Mesodermal cell (in vitro differentiated cells): ENCODE measurements at regions not wholly inside any gene's neighbourhood (a gene's known extent, or its start where the extent isn't known, plus 50 kb on each side); places are given as distances from the start of the nearest gene placed in this dataset.
"Not testable (repeated sequence)": the region's sequence is repeated elsewhere in the genome, so short reads cannot be mapped to it uniquely, and the experiment has no call there.

Source experiments
- H3K27ac ChIP-seq: 2 replicates; pipeline ENCODE4 v1.7.0; 2013; ENCODE audit warnings: mild to moderate bottlenecking, low read depth, low read length, moderate library complexity; ENCODE audit not compliant: severe bottlenecking
- H3K36me3 ChIP-seq: 2 replicates; pipeline ENCODE4 v1.7.1; 2013; ENCODE audit warnings: mild to moderate bottlenecking, low read length, moderate library complexity; ENCODE audit not compliant: control insufficient read depth, insufficient read depth
- H3K4me1 ChIP-seq: one replicate; pipeline ENCODE4 v1.7.1; 2013; ENCODE audit warnings: mild to moderate bottlenecking, low read length; ENCODE audit not compliant: insufficient read depth, control insufficient read depth, poor library complexity, severe bottlenecking
- H3K4me3 ChIP-seq: 2 replicates; pipeline ENCODE4 v1.7.0; 2013; ENCODE audit warnings: low read length, control low read depth, mild to moderate bottlenecking; ENCODE audit not compliant: insufficient read depth, poor library complexity, severe bottlenecking; ENCODE audit errors: extremely low read depth
- H3K9me3 ChIP-seq: 2 replicates; pipeline ENCODE4 v1.7.1; 2013; ENCODE audit warnings: mild to moderate bottlenecking, low read length, moderate library complexity; ENCODE audit not compliant: control insufficient read depth
- WGBS, 2 experiments: methylation state at CpG; one replicate each; pipeline ENCODE4 v1.1.5; 2013; ENCODE audit warnings: missing lambda C conversion rate in 2 of 2; ENCODE audit not compliant: insufficient coverage in 2 of 2; 5-methylcytosine and 5-hydroxymethylcytosine counted together

- no peaks in the 10 kb centered on the region for H3K9me3 ChIP-seq
Measured at GRCh38 chr3:163508206-163508605, 1570.1 kb downstream of the SI start.

GRCh38 chr3:163504974-163505373 is 1573.3 kb downstream of the SI start:
- H3K36me3 ChIP-seq = no peaks in the 10 kb centered on the region
- no peaks in the 10 kb centered on the region for H3K9me3 ChIP-seq
- H3K4me1 ChIP-seq = no peaks in the 10 kb centered on the region
- no peak overlapping the region for H3K4me3 ChIP-seq
- no peak overlapping the region for H3K27ac ChIP-seq

More at GRCh38 chr3:163508206-163508605, 1570.1 kb downstream of the SI start:
- WGBS, 2 experiments = 60 to 75% methylated on average over 1 to 2 of the region's 2 CpGs
- no peaks in the 10 kb centered on the region for H3K4me1 ChIP-seq
- no peak overlapping the region for H3K27ac ChIP-seq
- H3K36me3 ChIP-seq = no peaks in the 10 kb centered on the region
- H3K4me3 ChIP-seq = no peak overlapping the region

GRCh38 chr3:163499736-163500219 is 1578.5 kb downstream of the SI start:
- H3K4me3 ChIP-seq, H3K27ac ChIP-seq, H3K4me1 ChIP-seq, H3K36me3 ChIP-seq, H3K9me3 ChIP-seq: not testable (repeated sequence)
- 94 to 97% methylated on average over 6 to 11 of the region's 11 CpGs for WGBS, 2 experiments

DNA sequence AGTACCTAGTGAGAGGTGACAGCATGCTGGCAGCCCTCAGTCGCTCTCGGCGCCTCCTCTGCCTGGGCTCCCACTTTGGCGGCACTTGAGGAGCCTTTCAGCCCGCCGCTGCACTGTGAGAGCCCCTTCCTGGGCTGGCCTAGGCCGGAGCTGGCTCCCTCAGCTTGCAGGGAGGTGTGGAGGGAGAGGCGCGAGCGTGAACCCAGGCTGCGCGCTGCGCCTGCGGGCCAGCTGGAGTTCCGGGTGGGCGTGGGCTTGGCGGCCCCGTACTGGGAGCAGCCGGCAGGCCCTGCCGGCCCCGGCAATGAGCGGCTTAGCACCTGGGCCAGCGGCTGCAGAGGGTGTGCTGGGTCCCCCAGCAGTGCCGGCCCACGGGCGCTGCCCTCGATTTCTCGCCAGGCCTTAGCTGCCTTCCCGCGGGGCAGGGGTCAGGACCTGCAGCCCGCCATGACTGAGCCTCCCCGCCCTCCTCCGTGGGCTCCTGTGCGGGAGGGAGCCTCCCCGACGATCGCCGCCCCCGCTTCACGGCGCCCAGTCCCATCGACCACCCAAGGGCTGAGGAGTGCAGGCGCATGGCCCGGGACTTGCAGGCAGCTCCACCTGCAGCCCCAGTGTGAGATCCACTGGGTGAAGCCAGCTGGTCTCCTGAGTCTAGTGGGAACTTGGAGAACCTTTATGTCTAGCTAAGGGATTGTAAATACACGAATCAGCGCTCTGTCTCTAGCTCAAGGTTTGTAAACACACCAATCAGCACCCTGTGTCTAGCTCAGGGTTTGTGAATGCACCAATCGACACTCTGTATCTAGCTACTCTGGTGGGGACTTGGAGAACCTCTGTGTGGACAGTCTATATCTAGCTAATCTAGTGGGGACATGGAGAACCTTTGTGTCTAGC is 1579.2 kb downstream of the SI start:
- WGBS, 2 experiments = 93 to 98% methylated on average over 33 to 39 of the region's 47 CpGs
- H3K4me3 ChIP-seq, H3K36me3 ChIP-seq, H3K4me1 ChIP-seq, H3K27ac ChIP-seq, H3K9me3 ChIP-seq: not testable (repeated sequence)

DNA sequence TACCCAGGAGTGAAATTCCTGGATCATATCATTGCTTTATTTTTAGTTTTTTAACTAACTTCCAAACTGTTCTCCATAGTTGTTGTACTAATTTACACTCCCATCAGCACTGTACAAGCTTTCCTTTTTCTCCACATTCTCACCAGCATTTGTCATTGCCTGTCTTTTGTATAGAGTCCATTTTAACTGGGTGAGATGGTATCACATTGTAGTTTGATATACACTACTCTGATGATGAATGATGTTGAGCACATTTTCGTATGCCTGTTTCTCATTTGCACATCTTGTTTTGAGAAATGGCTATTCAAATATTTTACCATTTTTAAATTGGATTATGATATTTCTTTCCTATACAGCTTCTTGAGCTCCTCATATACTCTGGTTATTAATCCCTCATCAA is 1586.6 kb downstream of the SI start:
- whole genome bisulfite sequencing, 2 experiments = no CpG with 5 or more reads among the region's 1 CpG
- no peaks in the 10 kb centered on the region for H3K9me3 ChIP-seq

DNA sequence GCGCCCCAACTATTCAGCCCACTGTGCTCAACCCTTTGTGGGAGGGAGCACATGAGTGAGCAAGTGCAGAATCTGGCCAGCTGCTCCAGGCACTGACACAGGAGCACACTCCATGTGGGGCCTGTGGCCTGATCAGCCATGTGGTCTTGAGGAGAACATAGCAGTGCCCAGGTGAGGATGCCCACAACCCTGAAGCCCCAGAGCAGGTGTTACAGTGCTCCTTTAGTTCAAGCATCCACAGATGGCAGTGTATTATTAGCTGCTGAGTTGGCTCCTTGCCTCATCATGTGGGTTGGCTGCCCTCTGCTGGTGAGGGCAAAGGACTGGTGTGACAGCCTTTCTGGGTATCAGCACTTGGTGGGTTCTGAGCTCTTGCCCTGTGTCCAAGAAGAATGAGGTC is 1588.2 kb downstream of the SI start:
- 86% methylated on average over 1 of the region's 1 CpG; no CpG with 5 or more reads in 1 of the 2 experiments for WGBS, 2 experiments
- Histone ChIP-seq H3K4me1 (no peaks in the 10 kb centered on the region), H3K36me3 (no peaks in the 10 kb centered on the region), H3K9me3 (no peaks in the 10 kb centered on the region), H3K4me3 (no peak overlapping the region), H3K27ac (no peak overlapping the region)

More for the DNA sequence above, 1586.6 kb downstream of the SI start:
- Histone ChIP-seq H3K4me3 (no peak overlapping the region), H3K27ac (no peak overlapping the region), H3K36me3 (no peaks in the 10 kb centered on the region), H3K4me1 (no peaks in the 10 kb centered on the region)

GRCh38 chr3:163482695-163483094 is 1595.6 kb downstream of the SI start:
- Histone ChIP-seq H3K4me1 (no peaks in the 10 kb centered on the region), H3K4me3 (no peak overlapping the region), H3K9me3 (no peaks in the 10 kb centered on the region), H3K36me3 (no peaks in the 10 kb centered on the region), H3K27ac (no peak overlapping the region)

DNA sequence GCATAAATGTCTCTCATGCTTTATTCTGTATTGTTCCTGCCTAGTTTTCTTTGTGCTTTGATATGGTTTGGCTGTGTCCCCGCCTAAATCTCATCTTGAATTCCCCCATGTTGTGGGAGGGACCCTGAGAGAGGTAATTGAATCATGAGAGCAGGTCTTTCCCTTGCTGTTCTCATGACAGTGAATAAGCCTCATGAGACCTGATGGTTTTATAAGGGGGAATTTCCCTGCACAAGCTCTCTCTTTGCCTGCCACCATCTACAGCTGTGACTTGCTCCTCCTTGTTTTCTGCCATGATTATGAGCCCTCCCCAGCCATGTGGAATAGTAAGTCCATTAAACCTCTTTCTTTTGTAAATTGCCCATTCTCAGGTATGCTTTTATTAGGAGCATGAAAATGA is 1596.6 kb downstream of the SI start:
- H3K4me1 ChIP-seq = no peaks in the 10 kb centered on the region
- no peak overlapping the region for H3K27ac ChIP-seq
- H3K36me3 ChIP-seq = no peaks in the 10 kb centered on the region
- 80% methylated on average over 1 of the region's 1 CpG for WGBS, 2 experiments
- H3K9me3 ChIP-seq = no peaks in the 10 kb centered on the region
- H3K4me3 ChIP-seq = no peak overlapping the region

- Histone ChIP-seq H3K27ac (no peak overlapping the region), H3K4me1 (no peaks in the 10 kb centered on the region), H3K36me3 (no peaks in the 10 kb centered on the region), H3K9me3 (no peaks in the 10 kb centered on the region), H3K4me3 (no peak overlapping the region)
- 71 to 88% methylated on average over 1 to 2 of the region's 2 CpGs for WGBS, 2 experiments
Measured at GRCh38 chr3:163476179-163476578, 1602.1 kb downstream of the SI start.

DNA sequence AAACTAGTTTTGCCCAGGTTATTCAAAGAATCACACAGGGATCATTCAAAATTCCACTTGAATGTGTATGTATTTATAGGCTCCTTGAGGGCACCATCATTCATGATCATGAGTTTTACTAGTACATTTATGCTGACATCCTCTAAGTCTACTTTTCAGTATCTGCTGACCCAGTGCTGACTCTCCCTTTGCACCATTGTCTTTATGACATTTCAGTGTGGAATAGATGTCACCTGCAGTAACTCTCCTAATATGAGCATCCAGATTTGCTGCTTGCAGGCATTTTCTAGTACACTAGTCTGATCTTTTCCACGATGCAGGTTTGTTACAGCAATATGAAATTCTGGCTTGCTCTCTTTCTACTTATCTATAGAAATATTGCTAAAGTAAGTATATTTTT is 1603.5 kb downstream of the SI start:
- Histone ChIP-seq H3K27ac (no peak overlapping the region), H3K4me1 (no peaks in the 10 kb centered on the region), H3K4me3 (no peak overlapping the region), H3K36me3 (no peaks in the 10 kb centered on the region), H3K9me3 (no peaks in the 10 kb centered on the region)
- no CpG with 5 or more reads among the region's 1 CpG for WGBS, 2 experiments

- Histone ChIP-seq H3K4me1 (no peaks in the 10 kb centered on the region), H3K27ac (no peak overlapping the region), H3K4me3 (no peak overlapping the region), H3K36me3 (no peaks in the 10 kb centered on the region), H3K9me3 (no peaks in the 10 kb centered on the region)
- 83% methylated on average over 1 of the region's 4 CpGs; no CpG with 5 or more reads in 1 of the 2 experiments for WGBS, 2 experiments
Measured at GRCh38 chr3:163468531-163469335, 1609.6 kb downstream of the SI start.
